ENCODE measurements at regions not wholly inside any gene's neighbourhood (a gene's known extent, or its start where the extent isn't known, plus 50 kb on each side); places are given as distances from the start of the nearest gene placed in this dataset.

- TF ChIP-seq CTCF (IDR thresholded peaks at IDR 0.05 in 2 of 3, conservative IDR thresholded peaks at IDR 0.05 in 1 of 3; ENCODE audit: borderline replicate concordance in 1 of 3, insufficient read depth in 1 of 3, low read depth in 2 of 3, low read length in 2 of 3) = no peak
- no peak for TF ChIP-seq ZFX (IDR thresholded peaks at IDR 0.05)
- TF ChIP-seq POLR2AphosphoS5 (IDR thresholded peaks at IDR 0.05; ENCODE audit: low read depth, low read length) = no peak
- no peak for TF ChIP-seq ELF1 (IDR thresholded peaks at IDR 0.05; ENCODE audit: borderline replicate concordance, low read depth)
- no peak for TF ChIP-seq RAD21 (IDR thresholded peaks at IDR 0.05; ENCODE audit: low read depth)
- TF ChIP-seq JUND (IDR thresholded peaks at IDR 0.05) = no peak
Observed at GRCh38 chr4:165740911-165741310, 132.1 kb upstream of the TLL1 start.
